ENCODE measurements at regions not wholly inside any gene's neighbourhood (a gene's known extent, or its start where the extent isn't known, plus 50 kb on each side); places are given as distances from the start of the nearest gene placed in this dataset.

DNA sequence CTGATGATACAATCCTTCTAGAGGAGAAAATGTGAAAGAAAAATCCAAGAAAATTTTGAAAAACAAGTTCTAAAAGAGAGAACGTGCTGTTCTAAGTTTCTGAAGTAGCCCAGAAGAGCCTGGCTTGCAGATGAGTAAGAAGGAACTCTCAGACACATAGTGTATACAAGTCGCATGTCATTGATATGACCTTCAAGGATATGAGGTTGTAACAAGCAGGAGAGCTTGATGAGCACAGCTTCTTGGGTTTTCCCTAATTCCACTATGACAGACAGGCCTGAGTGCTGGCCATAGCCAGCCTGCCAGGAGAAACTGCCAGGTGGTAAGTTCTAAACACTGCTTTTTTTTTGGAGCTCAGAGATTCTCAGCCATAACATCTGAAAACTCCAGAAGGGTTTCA, 235.7 kb upstream of the SIX2 start:
- no peak for TF ChIP-seq CTCF (IDR thresholded peaks at IDR 0.05)
- TF ChIP-seq POLR2A (IDR thresholded peaks at IDR 0.05): no peak
